ENCODE measurements at regions not wholly inside any gene's neighbourhood (a gene's known extent, or its start where the extent isn't known, plus 50 kb on each side); places are given as distances from the start of the nearest gene placed in this dataset.

DNA sequence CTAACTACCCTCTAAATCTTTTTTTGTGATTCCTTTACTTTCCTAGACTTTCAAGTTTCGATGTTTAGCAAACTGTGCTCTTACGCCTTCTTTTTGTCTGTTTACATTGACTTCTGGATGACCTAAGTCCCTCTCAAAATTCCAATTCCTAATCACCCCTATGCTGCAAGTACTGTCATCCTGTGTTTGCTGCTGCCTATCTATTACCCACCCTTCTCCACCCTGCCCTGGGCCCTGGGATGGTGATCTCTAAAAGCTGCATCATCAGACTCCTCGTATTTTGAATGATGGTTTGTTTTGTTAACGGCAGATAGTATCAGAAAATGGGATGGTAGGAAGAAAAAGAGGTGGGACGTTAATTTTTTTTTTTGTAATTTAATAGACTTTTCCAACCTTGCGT, 272.1 kb downstream of the DIO2 start:
- no peak for TF ChIP-seq CTCF (conservative IDR thresholded peaks at IDR 0.05 in 1 of 2, IDR thresholded peaks at IDR 0.05 in 1 of 2; ENCODE audit: low read depth in 1 of 2, low read length in 2 of 2)
- no peak for TF ChIP-seq EZH2 (IDR thresholded peaks at IDR 0.05; ENCODE audit: low read length, missing control alignments)
- no peak overlapping the region for H3K27ac ChIP-seq (ENCODE audit: insufficient read depth, low read length)
- H3K27me3 ChIP-seq (ENCODE audit: control insufficient read depth, insufficient read depth, low read length): no peaks in the 10 kb centered on the region
- no peak overlapping the region for H3K9ac ChIP-seq (ENCODE audit: insufficient read depth, low read length)
- no peaks in the 10 kb centered on the region for H3K9me3 ChIP-seq (ENCODE audit: control insufficient read depth, insufficient read depth, low read depth, low read length)
- no peaks in the 10 kb centered on the region for H4K20me1 ChIP-seq (ENCODE audit: control insufficient read depth, extremely low read depth, insufficient read depth, low read length)
- H3K36me3 ChIP-seq (ENCODE audit: control insufficient read depth, insufficient read depth, low read length): no peaks in the 10 kb centered on the region
- no peak overlapping the region for H3K4me3 ChIP-seq (replicated peaks in 1 of 4; ENCODE audit: control extremely low read depth in 1 of 4, insufficient read depth in 1 of 4, low read depth in 3 of 4, low read length in 4 of 4)
- DNase-seq (ENCODE audit: low read depth in 2 of 2): no peak
- no peak overlapping the region for H3K4me2 ChIP-seq (ENCODE audit: extremely low read depth, insufficient read depth, low read length)
- no peaks in the 10 kb centered on the region for H3K4me1 ChIP-seq (ENCODE audit: control insufficient read depth, extremely low read depth, insufficient read depth, low read length)
- H3K79me2 ChIP-seq (ENCODE audit: control insufficient read depth, insufficient read depth, low read length): no peaks in the 10 kb centered on the region
- H2AFZ ChIP-seq (ENCODE audit: low read length): no peak overlapping the region

DNA sequence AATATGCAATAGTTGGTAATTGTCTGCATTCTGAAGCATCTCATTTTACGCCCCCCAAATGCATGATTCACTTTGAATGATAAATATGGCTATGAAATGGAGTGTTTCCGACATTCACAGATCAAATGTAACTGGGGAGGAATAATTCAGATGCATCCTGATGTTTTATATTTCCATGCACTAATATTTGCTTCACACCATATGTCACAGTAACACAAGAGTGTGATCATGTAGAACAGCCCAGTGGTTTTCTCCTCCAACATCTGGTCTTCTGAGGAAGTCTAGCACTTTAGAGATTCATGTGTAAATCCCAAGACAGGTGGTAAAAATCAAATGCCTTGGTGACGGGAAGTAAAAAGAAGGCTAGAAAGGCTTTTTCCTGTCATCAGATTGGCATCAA, 273.1 kb downstream of the DIO2 start:
- no peak overlapping the region for H3K9ac ChIP-seq (ENCODE audit: insufficient read depth, low read length)
- no peak overlapping the region for H3K4me2 ChIP-seq (ENCODE audit: extremely low read depth, insufficient read depth, low read length)
- no peak for TF ChIP-seq EZH2 (IDR thresholded peaks at IDR 0.05; ENCODE audit: low read length, missing control alignments)
- TF ChIP-seq CTCF (conservative IDR thresholded peaks at IDR 0.05 in 1 of 2, IDR thresholded peaks at IDR 0.05 in 1 of 2; ENCODE audit: low read depth in 1 of 2, low read length in 2 of 2): no peak
- H2AFZ ChIP-seq (ENCODE audit: low read length): no peak overlapping the region
- no peaks in the 10 kb centered on the region for H3K36me3 ChIP-seq (ENCODE audit: control insufficient read depth, insufficient read depth, low read length)
- no peaks in the 10 kb centered on the region for H3K9me3 ChIP-seq (ENCODE audit: control insufficient read depth, insufficient read depth, low read depth, low read length)
- no peak overlapping the region for H3K4me3 ChIP-seq (replicated peaks in 1 of 4; ENCODE audit: control extremely low read depth in 1 of 4, insufficient read depth in 1 of 4, low read depth in 3 of 4, low read length in 4 of 4)
- no peaks in the 10 kb centered on the region for H4K20me1 ChIP-seq (ENCODE audit: control insufficient read depth, extremely low read depth, insufficient read depth, low read length)
- H3K27ac ChIP-seq (ENCODE audit: insufficient read depth, low read length): no peak overlapping the region
- no peaks in the 10 kb centered on the region for H3K4me1 ChIP-seq (ENCODE audit: control insufficient read depth, extremely low read depth, insufficient read depth, low read length)
- H3K27me3 ChIP-seq (ENCODE audit: control insufficient read depth, insufficient read depth, low read length): no peaks in the 10 kb centered on the region
- DNase-seq (ENCODE audit: low read depth in 2 of 2): no peak
- no peaks in the 10 kb centered on the region for H3K79me2 ChIP-seq (ENCODE audit: control insufficient read depth, insufficient read depth, low read length)

DNA sequence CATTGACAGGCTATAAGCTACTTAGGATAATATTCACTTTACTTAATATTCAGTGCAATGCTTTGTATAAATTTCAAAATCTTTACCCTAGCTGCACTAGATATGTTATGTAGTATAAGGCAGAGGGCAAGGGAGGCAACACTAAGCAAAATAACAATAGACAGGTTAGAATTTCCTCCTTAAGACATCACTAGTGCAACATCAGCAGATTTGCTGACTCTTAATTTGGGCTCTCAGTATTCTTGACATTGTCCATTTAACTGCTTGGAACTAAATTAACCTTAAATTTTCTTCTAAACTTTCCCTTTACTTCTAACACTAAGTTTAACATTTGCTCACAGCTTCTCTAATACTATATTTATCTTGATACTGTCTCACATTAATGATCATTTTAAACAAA, 273.9 kb downstream of the DIO2 start:
- Histone ChIP-seq H3K36me3 (ENCODE audit: control insufficient read depth, insufficient read depth, low read length) (no peaks in the 10 kb centered on the region), H3K4me3 (replicated peaks in 1 of 4; ENCODE audit: control extremely low read depth in 1 of 4, insufficient read depth in 1 of 4, low read depth in 3 of 4, low read length in 4 of 4) (no peak overlapping the region)

More for the DNA sequence above, 273.9 kb downstream of the DIO2 start:
- Histone ChIP-seq H4K20me1 (ENCODE audit: control insufficient read depth, extremely low read depth, insufficient read depth, low read length) (no peaks in the 10 kb centered on the region), H3K79me2 (ENCODE audit: control insufficient read depth, insufficient read depth, low read length) (no peaks in the 10 kb centered on the region), H3K4me1 (ENCODE audit: control insufficient read depth, extremely low read depth, insufficient read depth, low read length) (no peaks in the 10 kb centered on the region), H3K27me3 (ENCODE audit: control insufficient read depth, insufficient read depth, low read length) (no peaks in the 10 kb centered on the region), H3K4me2 (ENCODE audit: extremely low read depth, insufficient read depth, low read length) (no peak overlapping the region), H3K9ac (ENCODE audit: insufficient read depth, low read length) (no peak overlapping the region), H3K27ac (ENCODE audit: insufficient read depth, low read length) (no peak overlapping the region), H3K9me3 (ENCODE audit: control insufficient read depth, insufficient read depth, low read depth, low read length) (no peaks in the 10 kb centered on the region), H2AFZ (ENCODE audit: low read length) (no peak overlapping the region)
- DNase-seq (ENCODE audit: low read depth in 2 of 2): no peak
- TF ChIP-seq CTCF (conservative IDR thresholded peaks at IDR 0.05 in 1 of 2, IDR thresholded peaks at IDR 0.05 in 1 of 2; ENCODE audit: low read depth in 1 of 2, low read length in 2 of 2): no peak
- no peak for TF ChIP-seq EZH2 (IDR thresholded peaks at IDR 0.05; ENCODE audit: low read length, missing control alignments)

Data from fibroblast of lung (primary cell).